ENCODE measurements at regions not wholly inside any gene's neighbourhood (a gene's known extent, or its start where the extent isn't known, plus 50 kb on each side); places are given as distances from the start of the nearest gene placed in this dataset.

- H3K4me1 ChIP-seq = peaks cover 0 to 19% (median 2%) of the 10 kb centered on the region in 4 donors
- no peak overlapping the region for H3K27ac ChIP-seq
- no peaks in the 10 kb centered on the region for H3K36me3 ChIP-seq
- WGBS, 2 donors = 75 to 76% methylated on average over 5 of the region's 5 CpGs
- no peak overlapping the region for H3K4me3 ChIP-seq
- no peaks in the 10 kb centered on the region for H3K27me3 ChIP-seq
- no peak for TF ChIP-seq EP300 (IDR thresholded peaks at IDR 0.05)
- TF ChIP-seq CTCF (IDR thresholded peaks at IDR 0.05) = no peak
- TF ChIP-seq POLR2A (IDR thresholded peaks at IDR 0.05) = no peak
- H3K9me3 ChIP-seq = peaks cover 0 to 11% (median 2%) of the 10 kb centered on the region in 4 donors
- no peak for DNase-seq (ENCODE audit: low spot score in 2 of 2)
These were observed 499.5 kb upstream of the PROK2 start for GRCh38 chr3:72284471-72284870.

GRCh38 chr3:72282918-72283317, 498.0 kb upstream of the PROK2 start:
- 80% methylated on average over 3 of the region's 3 CpGs for WGBS, 2 donors
- no peak for DNase-seq (ENCODE audit: low spot score in 2 of 2)
- no peak for TF ChIP-seq POLR2A (IDR thresholded peaks at IDR 0.05)
- no peak for TF ChIP-seq EP300 (IDR thresholded peaks at IDR 0.05)
- TF ChIP-seq CTCF (IDR thresholded peaks at IDR 0.05) = no peak
- Histone ChIP-seq H3K4me3 (no peak overlapping the region), H3K27ac (no peak overlapping the region), H3K4me1 (peaks cover 0 to 10% (median 0%) of the 10 kb centered on the region in 4 donors), H3K9me3 (peaks cover 0 to 11% (median 2%) of the 10 kb centered on the region in 4 donors), H3K27me3 (no peaks in the 10 kb centered on the region), H3K36me3 (no peaks in the 10 kb centered on the region)

GRCh38 chr3:72281551-72281950, 496.6 kb upstream of the PROK2 start:
- DNase-seq (ENCODE audit: low spot score in 2 of 2) = no peak
- Histone ChIP-seq H3K4me3 (no peak overlapping the region), H3K9me3 (peaks cover 0 to 11% (median 2%) of the 10 kb centered on the region in 4 donors), H3K36me3 (no peaks in the 10 kb centered on the region), H3K27me3 (no peaks in the 10 kb centered on the region), H3K4me1 (peaks cover 0 to 10% (median 0%) of the 10 kb centered on the region in 4 donors), H3K27ac (no peak overlapping the region)
- 87% methylated on average over 5 of the region's 5 CpGs for WGBS, 2 donors
- TF ChIP-seq POLR2A (IDR thresholded peaks at IDR 0.05) (no peak), EP300 (IDR thresholded peaks at IDR 0.05) (no peak), CTCF (IDR thresholded peaks at IDR 0.05) (no peak)

- TF ChIP-seq POLR2A (IDR thresholded peaks at IDR 0.05) (no peak), EP300 (IDR thresholded peaks at IDR 0.05) (no peak), CTCF (IDR thresholded peaks at IDR 0.05) (no peak)
- Histone ChIP-seq H3K27ac (no peak overlapping the region), H3K9me3 (peaks cover 0 to 11% (median 2%) of the 10 kb centered on the region in 4 donors), H3K36me3 (no peaks in the 10 kb centered on the region), H3K27me3 (no peaks in the 10 kb centered on the region), H3K4me1 (peaks cover 0 to 11% (median 0%) of the 10 kb centered on the region in 4 donors), H3K4me3 (no peak overlapping the region)
- WGBS, 2 donors = 86% methylated on average over 6 of the region's 6 CpGs
- no peak for DNase-seq (ENCODE audit: low spot score in 2 of 2)
These were observed 495.9 kb upstream of the PROK2 start for GRCh38 chr3:72280876-72281275.

- DNase-seq (ENCODE audit: low spot score in 2 of 2) = no peak
- no peak for TF ChIP-seq POLR2A (IDR thresholded peaks at IDR 0.05)
- TF ChIP-seq CTCF (IDR thresholded peaks at IDR 0.05) = no peak
- no peak for TF ChIP-seq EP300 (IDR thresholded peaks at IDR 0.05)
- WGBS, 2 donors = 53 to 56% methylated on average over 6 of the region's 6 CpGs
- Histone ChIP-seq H3K36me3 (no peaks in the 10 kb centered on the region), H3K4me3 (no peak overlapping the region), H3K9me3 (peaks cover 0 to 11% (median 2%) of the 10 kb centered on the region in 4 donors), H3K4me1 (peaks cover 0 to 23% (median 3%) of the 10 kb centered on the region in 4 donors), H3K27me3 (no peaks in the 10 kb centered on the region), H3K27ac (no peak overlapping the region)
These were observed 494.7 kb upstream of the PROK2 start for GRCh38 chr3:72279631-72280041.
